IMR-90 (cell line): ENCODE measurements at regions not wholly inside any gene's neighbourhood (a gene's known extent, or its start where the extent isn't known, plus 50 kb on each side); places are given as distances from the start of the nearest gene placed in this dataset.

Experiments
- ATAC-seq: fragments of 200-7000 bp; cut with Tn5 transposase; 2 replicates; pipeline ENCODE4 v1.9.1; 2020; ENCODE audit warnings: low read depth, mild to moderate bottlenecking, moderate library complexity
- BruUV-seq: library from RNA; stranded (reverse); fragments of 400-500 nt; replicated peaks from 2 replicates; lab custom pipeline; 2021; lab: Mats Ljungman, UMichigan
- CTCF ChIA-PET: fragments of 300-600 bp; formaldehyde crosslinking; extraction: SDS; loops from one replicate; lab custom pipeline; 2021; ENCODE audit warnings: antibody characterized with exemption; lab: Yijun Ruan, JAX
- POLR2A ChIA-PET: fragments of 300-600 bp; sonication (Branson Sonifier 250); formaldehyde crosslinking; loops from one replicate; lab custom pipeline; 2022; ENCODE audit warnings: antibody characterized with exemption; ENCODE audit not compliant: unreplicated experiment; lab: Charles Lee
- DNase-seq: peaks from one replicate; pipeline ENCODE4 v3.0.0; 2013
- H2AFZ ChIP-seq: replicated peaks from 2 replicates; pipeline ENCODE3; 2013; ENCODE audit warnings: low read length, mild to moderate bottlenecking; ENCODE audit not compliant: poor library complexity
- H2AK5ac ChIP-seq: 2 replicates; pipeline ENCODE4 v1.6.1; 2013; ENCODE audit warnings: low read depth, low read length, inconsistent platforms
- H2AK9ac ChIP-seq: replicated peaks from 2 replicates; pipeline ENCODE3; 2013; ENCODE audit warnings: mild to moderate bottlenecking, low read depth, low read length, moderate library complexity; ENCODE audit not compliant: poor library complexity
- H2BK120ac ChIP-seq: 2 replicates; pipeline ENCODE4 v1.6.1; 2013; ENCODE audit warnings: low read depth, low read length, inconsistent platforms
- H2BK15ac ChIP-seq: 3 replicates; pipeline ENCODE4 v1.6.1; 2013; ENCODE audit warnings: low read depth, low read length, inconsistent platforms
- H2BK20ac ChIP-seq: 2 replicates; pipeline ENCODE4 v1.6.1; 2013; ENCODE audit warnings: low read depth, mild to moderate bottlenecking, inconsistent platforms, low read length, moderate library complexity
- H2BK5ac ChIP-seq: 2 replicates; pipeline ENCODE4 v1.6.1; 2013; ENCODE audit warnings: mild to moderate bottlenecking, low read depth, low read length, inconsistent platforms; ENCODE audit not compliant: poor library complexity, severe bottlenecking
- H3K14ac ChIP-seq: replicated peaks from 2 replicates; pipeline ENCODE4 v1.6.1; 2013; ENCODE audit warnings: low read depth, low read length, inconsistent platforms
- H3K18ac ChIP-seq: 2 replicates; pipeline ENCODE4 v1.6.1; 2013; ENCODE audit warnings: low read depth, low read length, control low read depth
- H3K23ac ChIP-seq: 2 replicates; pipeline ENCODE4 v1.6.1; 2013; ENCODE audit warnings: low read depth, low read length, inconsistent platforms
- H3K27ac ChIP-seq: 2 replicates; pipeline ENCODE4 v1.5.1; 2013; ENCODE audit warnings: mild to moderate bottlenecking, control low read depth, low read length; ENCODE audit not compliant: insufficient read depth
- H3K27me3 ChIP-seq: 2 replicates; pipeline ENCODE4 v1.6.1; 2013; ENCODE audit warnings: low read length; ENCODE audit not compliant: control insufficient read depth, insufficient read depth
- H3K36me3 ChIP-seq: 2 replicates; pipeline ENCODE4 v1.6.1; 2013; ENCODE audit warnings: low read length, mixed read lengths; ENCODE audit not compliant: control insufficient read depth, insufficient read depth
- H3K4ac ChIP-seq: 2 replicates; pipeline ENCODE4 v1.6.1; 2013; ENCODE audit warnings: low read depth, low read length, inconsistent platforms
- H3K4me1 ChIP-seq: 2 replicates; pipeline ENCODE4 v1.6.1; 2013; ENCODE audit warnings: low read length, mixed read lengths; ENCODE audit not compliant: control insufficient read depth, insufficient read depth
- H3K4me2 ChIP-seq: 2 replicates; pipeline ENCODE4 v1.6.1; 2013; ENCODE audit warnings: low read depth, mild to moderate bottlenecking, control low read depth, low read length, moderate library complexity
- H3K4me3 ChIP-seq: 2 replicates; pipeline ENCODE4 v1.5.1; 2013; ENCODE audit warnings: low read depth, mild to moderate bottlenecking, control low read depth, low read length, moderate library complexity; ENCODE audit not compliant: insufficient read depth
- H3K56ac ChIP-seq: 2 replicates; pipeline ENCODE4 v1.6.1; 2013; ENCODE audit warnings: low read length, inconsistent platforms; ENCODE audit not compliant: insufficient read depth; ENCODE audit errors: extremely low read depth
- H3K79me1 ChIP-seq, 2 experiments: 2 replicates each; pipeline ENCODE4 v1.6.1; 2013; ENCODE audit warnings: low read length in 2 of 2, inconsistent platforms in 1 of 2, low read depth in 1 of 2
- H3K9ac ChIP-seq: 2 replicates; pipeline ENCODE4 v1.6.1; 2013; ENCODE audit warnings: low read depth, low read length, control low read depth
- H3K9me1 ChIP-seq: 2 replicates; pipeline ENCODE4 v1.6.1; 2013; ENCODE audit warnings: low read length, inconsistent platforms; ENCODE audit not compliant: insufficient read depth
- H3K9me3 ChIP-seq: 2 replicates; pipeline ENCODE4 v1.6.1; 2013; ENCODE audit warnings: low read length; ENCODE audit not compliant: control insufficient read depth, insufficient read depth
- H4K20me1 ChIP-seq: 2 replicates; pipeline ENCODE4 v1.6.1; 2013; ENCODE audit warnings: low read length, inconsistent platforms; ENCODE audit not compliant: insufficient read depth
- H4K5ac ChIP-seq: 2 replicates; pipeline ENCODE4 v1.6.1; 2013; ENCODE audit warnings: mild to moderate bottlenecking, low read depth, low read length, control low read depth
- H4K8ac ChIP-seq, 2 experiments: 2 replicates each; pipeline ENCODE4 v1.6.1; 2013; ENCODE audit warnings: low read depth in 2 of 2, low read length in 2 of 2, control low read depth in 1 of 2, inconsistent platforms in 1 of 2
- H4K91ac ChIP-seq: 2 replicates; pipeline ENCODE4 v1.6.1; 2013; ENCODE audit warnings: low read depth, low read length, inconsistent platforms; ENCODE audit not compliant: insufficient read depth
- BHLHE40 ChIP-seq: fragments of 150-350 bp; IDR thresholded peaks from 2 replicates; pipeline ENCODE4 v1.6.1; 2016; ENCODE audit warnings: mild to moderate bottlenecking, low read depth, low read length
- CEBPB ChIP-seq: IDR thresholded peaks from 2 replicates; pipeline ENCODE4 v1.6.1; 2012; ENCODE audit warnings: low read depth, low read length, improper control_type of control experiment
- CHD1 ChIP-seq: IDR thresholded peaks from 2 replicates; pipeline ENCODE4 v1.6.1; 2012; ENCODE audit warnings: low read depth, low read length, improper control_type of control experiment
- CTCF ChIP-seq: conservative IDR thresholded peaks from 2 replicates; pipeline ENCODE4 v1.5.1; 2012; ENCODE audit warnings: mild to moderate bottlenecking, low read depth, low read length, improper control_type of control experiment
- MAZ ChIP-seq: IDR thresholded peaks from 2 replicates; pipeline ENCODE4 v1.6.1; 2012; ENCODE audit warnings: low read depth, mild to moderate bottlenecking, low read length, improper control_type of control experiment, moderate library complexity, borderline replicate concordance
- RAD21 ChIP-seq: IDR thresholded peaks from 2 replicates; pipeline ENCODE4 v1.6.1; 2012; ENCODE audit warnings: low read length, improper control_type of control experiment
- RCOR1 ChIP-seq: IDR thresholded peaks from 2 replicates; pipeline ENCODE4 v1.6.1; 2012; ENCODE audit warnings: mild to moderate bottlenecking, low read length, improper control_type of control experiment; ENCODE audit not compliant: insufficient replicate concordance
- SMC3 ChIP-seq: fragments of 150-350 bp; IDR thresholded peaks from 2 replicates; pipeline ENCODE4 v1.6.1; 2016; ENCODE audit warnings: low read depth, mild to moderate bottlenecking, antibody characterized with exemption, low read length, moderate library complexity
- USF2 ChIP-seq: fragments of 150-350 bp; IDR thresholded peaks from 2 replicates; pipeline ENCODE4 v1.6.1; 2017; ENCODE audit warnings: mild to moderate bottlenecking, antibody characterized with exemption, low read length, low read depth
- WGBS, 2 experiments: methylation state at CpG; one replicate each; pipeline versions ENCODE4 v1.1.5 to v1.1.7; 2013; ENCODE audit warnings: missing lambda C conversion rate in 2 of 2; ENCODE audit not compliant: insufficient read length in 1 of 2; ENCODE audit errors: extremely low coverage in 2 of 2; 5-methylcytosine and 5-hydroxymethylcytosine counted together
- dilution Hi-C: fragments of 300-500 bp; cut with HindIII; formaldehyde crosslinking; loops from one replicate; pipeline ENCODE4 v1.14.3; 2018; ENCODE audit warnings: low sequenced_read_pairs; ENCODE audit not compliant: unreplicated experiment
- in situ Hi-C: fragments of 300-500 bp; cut with MboI; formaldehyde crosslinking; loops from 3 replicates; pipeline ENCODE4 v1.14.3; 2019; ENCODE audit warnings: low sequenced_read_pairs, inconsistent platforms, mixed read lengths
- intact Hi-C: fragments of 100-400 bp; cut with micrococcal nuclease; formaldehyde crosslinking; loops from 2 replicates; pipeline ENCODE4 v1.10.0; 2022

- Histone ChIP-seq H2BK120ac (no peak overlapping the region), H3K4me1 (no peaks in the 10 kb centered on the region), H4K8ac (no peak overlapping the region), H3K27me3 (no peaks in the 10 kb centered on the region), H3K9me1 (no peaks in the 10 kb centered on the region), H3K4me2 (no peak overlapping the region), H2AK5ac (no peak overlapping the region), H3K36me3 (no peaks in the 10 kb centered on the region), H2BK15ac (no peak overlapping the region), H3K4me3 (no peak overlapping the region), H2BK5ac (no peak overlapping the region), H3K4ac (no peak overlapping the region), H4K20me1 (no peaks in the 10 kb centered on the region), H4K5ac (no peak overlapping the region), H3K14ac (no peak overlapping the region), H3K18ac (no peak overlapping the region), H3K56ac (no peak overlapping the region), H3K9ac (no peak overlapping the region), H4K91ac (no peak overlapping the region), H2AFZ (no peak overlapping the region), H2BK20ac (no peak overlapping the region), H3K27ac (no peak overlapping the region), H3K79me1 (no peaks in the 10 kb centered on the region), H3K9me3 (no peaks in the 10 kb centered on the region), H2AK9ac (no peak overlapping the region), H3K23ac (no peak overlapping the region)
- dilution Hi-C loops (no loop called here), intact Hi-C loops (no loop called here), in situ Hi-C loops (no loop called here)
- DNase-seq (no peak), ATAC-seq (no peak)
- no peak for TF ChIP-seq CTCF
- no peak for TF ChIP-seq BHLHE40
- no peak for TF ChIP-seq RAD21
- no peak for TF ChIP-seq USF2
- no peak for TF ChIP-seq SMC3
- no peak for TF ChIP-seq MAZ
- no peak for TF ChIP-seq RCOR1
- no peak for TF ChIP-seq CHD1
- TF ChIP-seq CEBPB = no peak
- no TSS peak for BruUV-seq
- CTCF ChIA-PET = no interaction called here
- POLR2A ChIA-PET = no interaction called here
- no CpG with 5 or more reads among the region's 2 CpGs for WGBS, 2 experiments
Observed at GRCh38 chr1:57874418-57874877, 450.6 kb upstream of the DAB1 start.
